ENCODE measurements at regions not wholly inside any gene's neighbourhood (a gene's known extent, or its start where the extent isn't known, plus 50 kb on each side); places are given as distances from the start of the nearest gene placed in this dataset.

- peaks cover 0 to 4% of the 10 kb centered on the region in 2 experiments; a peak in 1 of 4 replicates for H3K4me1 Mint-ChIP-seq
- Histone ChIP-seq H3K4me1 (ENCODE audit: insufficient read depth, low read length) (no peaks in the 10 kb centered on the region), H2AK5ac (ENCODE audit: insufficient read length, low read length) (no peak overlapping the region), H3K27ac (ENCODE audit: insufficient read length, low read depth, low read length) (no peak overlapping the region), H2BK120ac (ENCODE audit: low read depth, low read length, poor library complexity, severe bottlenecking) (no peak overlapping the region), H3K18ac (ENCODE audit: insufficient read length, low read depth, low read length) (no peak overlapping the region), H2BK20ac (ENCODE audit: low read depth, low read length, poor library complexity, severe bottlenecking) (no peak overlapping the region), H3K4ac (ENCODE audit: low read depth, low read length) (no peak overlapping the region), H3K56ac (ENCODE audit: insufficient read length, low read depth, low read length) (no peak overlapping the region), H3K79me1 (ENCODE audit: insufficient read depth, low read depth, low read length, poor library complexity, severe bottlenecking) (no peaks in the 10 kb centered on the region), H2BK5ac (ENCODE audit: insufficient read length, low read length) (no peak overlapping the region), H3K14ac (ENCODE audit: insufficient read depth, low read length) (no peak overlapping the region), H3K27me3 (ENCODE audit: insufficient read depth, low read length) (no peaks in the 10 kb centered on the region), H3K79me2 (ENCODE audit: insufficient read depth, low read length) (no peaks in the 10 kb centered on the region), H2BK15ac (ENCODE audit: low read depth, low read length) (no peak overlapping the region), H3K9ac (ENCODE audit: extremely low read depth, insufficient read length, low read length) (no peak overlapping the region), H3T11ph (ENCODE audit: low read length) (no peak overlapping the region), H3K23ac (ENCODE audit: insufficient read length, low read depth, low read length) (no peak overlapping the region), H2BK12ac (ENCODE audit: insufficient read length, low read depth, low read length) (no peak overlapping the region), H3K23me2 (ENCODE audit: insufficient read length, low read depth, low read length, poor library complexity, severe bottlenecking) (no peaks in the 10 kb centered on the region), H3K9me3 (ENCODE audit: control insufficient read depth, low read depth, low read length) (no peaks in the 10 kb centered on the region), H3K4me2 (ENCODE audit: insufficient read depth, insufficient read length, low read length) (no peak overlapping the region), H2AFZ (ENCODE audit: low read length) (no peak overlapping the region), H4K8ac (replicated peaks; ENCODE audit: insufficient read length, low read depth, low read length) (no peak overlapping the region), H4K91ac (ENCODE audit: insufficient read length, low read depth, low read length) (no peak overlapping the region), H4K20me1 (ENCODE audit: control insufficient read depth, insufficient read depth, insufficient read length) (no peaks in the 10 kb centered on the region), H4K5ac (ENCODE audit: insufficient read length, low read depth, low read length) (no peak overlapping the region)
- TF ChIP-seq, protein P1, sequence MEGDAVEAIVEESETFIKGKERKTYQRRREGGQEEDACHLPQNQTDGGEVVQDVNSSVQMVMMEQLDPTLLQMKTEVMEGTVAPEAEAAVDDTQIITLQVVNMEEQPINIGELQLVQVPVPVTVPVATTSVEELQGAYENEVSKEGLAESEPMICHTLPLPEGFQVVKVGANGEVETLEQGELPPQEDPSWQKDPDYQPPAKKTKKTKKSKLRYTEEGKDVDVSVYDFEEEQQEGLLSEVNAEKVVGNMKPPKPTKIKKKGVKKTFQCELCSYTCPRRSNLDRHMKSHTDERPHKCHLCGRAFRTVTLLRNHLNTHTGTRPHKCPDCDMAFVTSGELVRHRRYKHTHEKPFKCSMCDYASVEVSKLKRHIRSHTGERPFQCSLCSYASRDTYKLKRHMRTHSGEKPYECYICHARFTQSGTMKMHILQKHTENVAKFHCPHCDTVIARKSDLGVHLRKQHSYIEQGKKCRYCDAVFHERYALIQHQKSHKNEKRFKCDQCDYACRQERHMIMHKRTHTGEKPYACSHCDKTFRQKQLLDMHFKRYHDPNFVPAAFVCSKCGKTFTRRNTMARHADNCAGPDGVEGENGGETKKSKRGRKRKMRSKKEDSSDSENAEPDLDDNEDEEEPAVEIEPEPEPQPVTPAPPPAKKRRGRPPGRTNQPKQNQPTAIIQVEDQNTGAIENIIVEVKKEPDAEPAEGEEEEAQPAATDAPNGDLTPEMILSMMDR (conservative IDR thresholded peaks at IDR 0.05): no peak
- H3K27ac Mint-ChIP-seq: no peak overlapping the region; a peak in 1 of 7 replicates
- H3K4me3 Mint-ChIP-seq: no peak overlapping the region
- H3K9me3 Mint-ChIP-seq: no peaks in the 10 kb centered on the region
- no peaks in the 10 kb centered on the region for H3K36me3 Mint-ChIP-seq (ENCODE audit: insufficient read depth in 1 of 3, low read depth in 3 of 3)
- no peaks in the 10 kb centered on the region for H3K27me3 Mint-ChIP-seq (ENCODE audit: low read depth)
- DNase-seq: no peak
Observed at GRCh38 chr3:103380391-103380790, 945.6 kb downstream of the ZPLD1 start.
